PC-9 (cell line): ENCODE measurements at regions not wholly inside any gene's neighbourhood (a gene's known extent, or its start where the extent isn't known, plus 50 kb on each side); places are given as distances from the start of the nearest gene placed in this dataset.

Source experiments
- BruUV-seq: library from RNA; stranded (reverse); fragments of 400-500 nt; replicated peaks from 2 replicates; lab custom pipeline; 2021; lab: Mats Ljungman, UMichigan
- CTCF ChIA-PET: fragments of 300-600 bp; sonication (Branson Sonifier 250); formaldehyde crosslinking; loops from one replicate; lab custom pipeline; 2022; ENCODE audit warnings: antibody characterized with exemption; lab: Charles Lee
- POLR2A ChIA-PET: fragments of 300-600 bp; sonication (Branson Sonifier 250); formaldehyde crosslinking; loops from one replicate; lab custom pipeline; 2022; ENCODE audit warnings: antibody characterized with exemption; ENCODE audit not compliant: unreplicated experiment; lab: Charles Lee
- DNase-seq, 2 experiments: peaks; one replicate each; pipeline versions ENCODE4 v3.0.0 to v3.0.0-alpha.2; 2015 to 2022; ENCODE audit warnings: mixed read lengths in 1 of 2
- H2AFZ ChIP-seq: fragments of 200-600 bp; sonication (generic); 2 replicates; pipeline ENCODE4 v1.8.1; 2017; ENCODE audit warnings: antibody characterized with exemption
- H3F3A ChIP-seq: fragments of 200-600 bp; sonication (generic); 2 replicates; pipeline ENCODE4 v1.8.1; 2017; ENCODE audit warnings: antibody characterized with exemption, mild to moderate bottlenecking, low read depth; ENCODE audit not compliant: insufficient read depth
- H3K27ac ChIP-seq: fragments of 200-600 bp; sonication (generic); 2 replicates; pipeline ENCODE4 v1.6.1; 2016; ENCODE audit warnings: mixed run types
- H3K27me3 ChIP-seq: fragments of 200-600 bp; sonication (generic); 2 replicates; pipeline ENCODE4 v1.6.1; 2016; ENCODE audit warnings: low read depth, mixed run types; ENCODE audit not compliant: insufficient read depth
- H3K36me3 ChIP-seq: fragments of 200-600 bp; sonication (generic); 2 replicates; pipeline ENCODE4 v1.6.1; 2016; ENCODE audit warnings: low read depth, mixed run types
- H3K4me1 ChIP-seq: fragments of 200-600 bp; sonication (generic); replicated peaks from 2 replicates; pipeline ENCODE4 v1.6.1; 2016; ENCODE audit warnings: mixed run types; ENCODE audit not compliant: insufficient read depth
- H3K4me2 ChIP-seq: fragments of 200-600 bp; sonication (generic); 2 replicates; pipeline ENCODE4 v1.6.1; 2017; ENCODE audit warnings: mixed run types
- H3K4me3 ChIP-seq: fragments of 200-600 bp; sonication (generic); 2 replicates; pipeline ENCODE4 v1.6.1; 2016; ENCODE audit warnings: mixed run types
- H3K79me2 ChIP-seq: fragments of 200-600 bp; sonication (generic); 2 replicates; pipeline ENCODE4 v1.6.1; 2017; ENCODE audit warnings: low read depth, mixed run types
- H3K9me2 ChIP-seq: fragments of 200-600 bp; sonication (generic); 2 replicates; pipeline ENCODE4 v1.8.1; 2017; ENCODE audit warnings: mild to moderate bottlenecking; ENCODE audit not compliant: insufficient read depth
- H3K9me3 ChIP-seq: fragments of 200-600 bp; sonication (generic); 2 replicates; pipeline ENCODE4 v1.8.1; 2016; ENCODE audit warnings: low read depth; ENCODE audit not compliant: insufficient read depth
- H4K20me1 ChIP-seq: fragments of 200-600 bp; sonication (generic); 2 replicates; pipeline ENCODE4 v1.8.1; 2017; ENCODE audit not compliant: insufficient read depth
- EZH2 ChIP-seq: fragments of 200-600 bp; sonication (generic); IDR thresholded peaks from 2 replicates; pipeline ENCODE4 v1.8.0; 2017; ENCODE audit warnings: antibody characterized with exemption, low read depth
- intact Hi-C: fragments of 100-400 bp; cut with micrococcal nuclease; formaldehyde crosslinking; loops from one replicate; pipeline ENCODE4 v1.10.0; 2022; ENCODE audit not compliant: unreplicated experiment
- TF ChIP-seq, protein P1 (sequence below): fragments of 200-600 bp; sonication (generic); conservative IDR thresholded peaks from 2 replicates; pipeline ENCODE4 v1.6.1; 2017; ENCODE audit warnings: mixed run types, antibody characterized with exemption, mild to moderate bottlenecking, moderate library complexity

DNA sequence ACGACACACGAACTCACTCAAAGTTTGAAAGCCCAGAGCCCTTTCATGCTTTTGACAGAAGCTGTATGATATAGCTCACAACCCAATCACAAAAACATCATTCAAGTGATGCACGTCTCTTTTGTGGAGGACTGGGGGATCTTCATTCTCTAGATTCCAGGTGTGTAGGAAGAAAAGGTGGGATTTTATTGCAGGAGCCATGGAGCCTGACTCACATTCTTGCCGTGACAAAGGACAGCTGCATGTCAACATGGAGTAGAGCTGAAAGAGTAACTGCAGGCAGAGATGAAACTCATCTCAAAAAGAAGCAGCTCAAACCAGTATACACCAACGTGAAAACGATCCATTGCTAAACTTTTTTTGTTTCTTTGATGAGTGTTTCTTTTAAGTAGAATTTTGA lies 50.9 kb upstream of the PDE1A start:
- H3K4me3 ChIP-seq: no peak overlapping the region
- no peaks in the 10 kb centered on the region for H4K20me1 ChIP-seq
- H3K4me1 ChIP-seq: no peaks in the 10 kb centered on the region
- H3K79me2 ChIP-seq: no peaks in the 10 kb centered on the region
- CTCF ChIA-PET: interaction anchor here (0.7 kb wide), 1 partner anchor 224 kb away, joined by 3 read pairs; no protein-coding TSS in a partner anchor
- no peaks in the 10 kb centered on the region for H3F3A ChIP-seq
- POLR2A ChIA-PET: no interaction called here
- no peak overlapping the region for H3K27ac ChIP-seq
- H3K4me2 ChIP-seq: no peak overlapping the region
- TF ChIP-seq, protein P1, sequence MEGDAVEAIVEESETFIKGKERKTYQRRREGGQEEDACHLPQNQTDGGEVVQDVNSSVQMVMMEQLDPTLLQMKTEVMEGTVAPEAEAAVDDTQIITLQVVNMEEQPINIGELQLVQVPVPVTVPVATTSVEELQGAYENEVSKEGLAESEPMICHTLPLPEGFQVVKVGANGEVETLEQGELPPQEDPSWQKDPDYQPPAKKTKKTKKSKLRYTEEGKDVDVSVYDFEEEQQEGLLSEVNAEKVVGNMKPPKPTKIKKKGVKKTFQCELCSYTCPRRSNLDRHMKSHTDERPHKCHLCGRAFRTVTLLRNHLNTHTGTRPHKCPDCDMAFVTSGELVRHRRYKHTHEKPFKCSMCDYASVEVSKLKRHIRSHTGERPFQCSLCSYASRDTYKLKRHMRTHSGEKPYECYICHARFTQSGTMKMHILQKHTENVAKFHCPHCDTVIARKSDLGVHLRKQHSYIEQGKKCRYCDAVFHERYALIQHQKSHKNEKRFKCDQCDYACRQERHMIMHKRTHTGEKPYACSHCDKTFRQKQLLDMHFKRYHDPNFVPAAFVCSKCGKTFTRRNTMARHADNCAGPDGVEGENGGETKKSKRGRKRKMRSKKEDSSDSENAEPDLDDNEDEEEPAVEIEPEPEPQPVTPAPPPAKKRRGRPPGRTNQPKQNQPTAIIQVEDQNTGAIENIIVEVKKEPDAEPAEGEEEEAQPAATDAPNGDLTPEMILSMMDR: no peak
- no peak for TF ChIP-seq EZH2
- DNase-seq: no peak
- no peaks in the 10 kb centered on the region for H3K27me3 ChIP-seq
- H2AFZ ChIP-seq: no peak overlapping the region
- BruUV-seq: no TSS peak
- no peaks in the 10 kb centered on the region; the same call in 1 of the 2 replicates for H3K9me2 ChIP-seq
- intact Hi-C loops: no loop called here
- H3K9me3 ChIP-seq: no peaks in the 10 kb centered on the region
- no peaks in the 10 kb centered on the region for H3K36me3 ChIP-seq

DNA sequence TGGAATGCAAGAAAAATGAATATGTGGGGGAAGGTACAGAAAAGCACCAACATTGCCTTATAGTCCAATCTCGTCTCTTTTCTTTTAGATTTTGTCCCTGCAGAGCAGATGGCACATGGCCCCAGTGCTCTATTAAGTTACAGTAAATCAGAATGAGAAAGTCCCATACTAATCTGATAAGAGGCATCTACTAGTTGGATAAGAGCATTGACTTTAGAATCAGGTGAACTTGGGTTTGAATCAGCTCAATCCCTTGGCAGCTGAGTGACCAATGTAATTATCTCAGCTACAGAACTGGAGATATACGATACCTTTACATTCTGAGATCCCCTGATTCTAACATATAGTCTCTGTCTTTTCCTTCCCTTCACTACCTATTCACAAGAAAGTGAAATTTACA lies 54.8 kb upstream of the PDE1A start:
- TF ChIP-seq EZH2: no peak
- TF ChIP-seq, protein P1: no peak
- POLR2A ChIA-PET: no interaction called here

DNA sequence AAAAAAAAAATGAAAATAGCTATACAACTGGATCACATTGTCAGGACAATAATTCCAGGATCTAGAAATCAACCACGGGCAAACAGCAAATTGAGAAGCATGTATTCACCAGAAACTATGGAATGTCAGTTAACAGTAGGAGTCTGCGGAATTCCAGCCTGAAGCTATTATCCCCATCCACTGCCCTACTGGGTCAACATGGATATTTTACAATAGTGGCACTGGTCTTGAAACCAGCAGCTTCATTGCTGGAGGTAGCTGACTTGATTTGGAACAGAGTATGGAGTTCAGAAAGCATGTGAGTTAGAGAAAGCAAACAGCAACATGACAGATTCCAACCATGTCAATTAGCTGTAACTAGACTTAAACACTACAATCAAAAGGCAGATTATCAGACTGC lies 55.7 kb upstream of the PDE1A start:
- H3K27ac ChIP-seq: no peak overlapping the region
- intact Hi-C loops: no loop called here
- H3K79me2 ChIP-seq: no peaks in the 10 kb centered on the region
- H2AFZ ChIP-seq: no peak overlapping the region
- no peaks in the 10 kb centered on the region for H3K9me2 ChIP-seq
- BruUV-seq: no TSS peak
- no peak for DNase-seq
- CTCF ChIA-PET: no interaction called here
- H3K36me3 ChIP-seq: no peaks in the 10 kb centered on the region
- H3K9me3 ChIP-seq: no peaks in the 10 kb centered on the region
- no peak overlapping the region for H3K4me3 ChIP-seq
- no peak overlapping the region for H3K4me2 ChIP-seq
- no peaks in the 10 kb centered on the region for H3F3A ChIP-seq
- POLR2A ChIA-PET: interaction anchor here (0.7 kb wide), 1 partner anchor 24 kb away, joined by 4 read pairs; no protein-coding TSS in a partner anchor
- no peaks in the 10 kb centered on the region for H3K4me1 ChIP-seq
- no peaks in the 10 kb centered on the region for H3K27me3 ChIP-seq
- TF ChIP-seq EZH2: no peak
- TF ChIP-seq, protein P1: no peak
- no peaks in the 10 kb centered on the region for H4K20me1 ChIP-seq

More for the DNA sequence above, 54.8 kb upstream of the PDE1A start:
- intact Hi-C loops: no loop called here
- no TSS peak for BruUV-seq
- Histone ChIP-seq H3K36me3 (no peaks in the 10 kb centered on the region), H3K4me2 (no peak overlapping the region), H3K4me3 (no peak overlapping the region), H4K20me1 (no peaks in the 10 kb centered on the region), H3K9me3 (no peaks in the 10 kb centered on the region), H3F3A (no peaks in the 10 kb centered on the region), H3K4me1 (no peaks in the 10 kb centered on the region), H3K27me3 (no peaks in the 10 kb centered on the region), H3K79me2 (no peaks in the 10 kb centered on the region), H3K9me2 (no peaks in the 10 kb centered on the region), H2AFZ (no peak overlapping the region), H3K27ac (no peak overlapping the region)
- DNase-seq: no peak
- CTCF ChIA-PET: no interaction called here
